ENCODE measurements at regions not wholly inside any gene's neighbourhood (a gene's known extent, or its start where the extent isn't known, plus 50 kb on each side); places are given as distances from the start of the nearest gene placed in this dataset.

DNA sequence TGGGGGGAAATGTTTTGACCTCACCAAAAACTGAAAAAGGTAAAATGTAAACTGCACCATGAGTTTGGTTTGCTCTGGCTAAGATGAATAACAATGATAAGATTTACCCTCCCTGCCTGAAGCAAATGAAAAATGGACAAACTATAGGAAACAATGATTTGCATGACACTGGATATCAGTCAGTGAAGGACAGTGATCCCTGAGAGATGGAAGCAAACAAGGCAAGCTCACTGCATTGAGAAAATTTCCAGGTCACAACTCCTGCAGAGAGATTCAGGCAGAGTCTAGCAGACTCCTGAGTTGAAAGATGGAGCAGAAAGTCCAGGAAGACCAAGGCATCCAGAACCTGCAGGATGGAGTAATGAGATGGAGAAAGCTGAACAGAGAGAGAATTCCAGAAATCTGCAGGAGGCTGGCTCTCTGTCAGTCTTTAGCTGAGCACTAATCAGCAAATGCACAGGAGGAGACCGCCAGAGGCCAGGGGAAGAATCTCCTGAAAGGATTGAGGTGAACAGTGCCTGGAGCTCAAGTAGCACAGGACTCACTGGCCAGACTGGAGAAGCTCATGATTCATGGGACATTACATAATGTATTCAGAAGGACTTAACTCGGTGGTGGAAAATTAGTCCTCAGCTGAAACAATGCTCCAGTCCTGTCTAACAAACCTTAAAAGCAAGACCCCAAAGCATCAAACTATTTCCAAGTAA, 51.2 kb upstream of the PALS2 start:
- no peak for DNase-seq
